ENCODE measurements at regions not wholly inside any gene's neighbourhood (a gene's known extent, or its start where the extent isn't known, plus 50 kb on each side); places are given as distances from the start of the nearest gene placed in this dataset.

DNA sequence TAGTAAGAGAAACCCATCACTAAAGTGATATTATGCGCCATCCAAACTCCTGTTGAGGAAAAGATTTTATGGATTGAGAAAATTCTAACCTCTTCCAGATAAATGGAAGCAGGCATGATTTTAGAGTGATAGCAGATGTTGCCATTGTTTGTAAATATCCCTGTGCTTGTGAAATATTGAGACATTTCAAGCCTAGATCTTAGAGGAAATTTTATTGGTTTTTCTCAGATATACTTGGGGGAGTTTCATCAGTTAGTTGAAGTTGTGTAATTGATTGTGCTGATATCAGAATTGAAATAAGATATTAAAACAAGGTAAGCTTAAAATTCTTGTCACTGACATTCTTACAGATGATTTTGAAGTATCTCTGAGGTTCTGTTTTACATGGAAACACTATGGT is 390.9 kb upstream of the FANCL start:
- TF ChIP-seq ZFP3 (CRISPR knock-in tag; IDR thresholded peaks at IDR 0.05): no peak
- TF ChIP-seq ZNF8 (CRISPR knock-in tag; IDR thresholded peaks at IDR 0.05): no peak
- TF ChIP-seq, protein P1, sequence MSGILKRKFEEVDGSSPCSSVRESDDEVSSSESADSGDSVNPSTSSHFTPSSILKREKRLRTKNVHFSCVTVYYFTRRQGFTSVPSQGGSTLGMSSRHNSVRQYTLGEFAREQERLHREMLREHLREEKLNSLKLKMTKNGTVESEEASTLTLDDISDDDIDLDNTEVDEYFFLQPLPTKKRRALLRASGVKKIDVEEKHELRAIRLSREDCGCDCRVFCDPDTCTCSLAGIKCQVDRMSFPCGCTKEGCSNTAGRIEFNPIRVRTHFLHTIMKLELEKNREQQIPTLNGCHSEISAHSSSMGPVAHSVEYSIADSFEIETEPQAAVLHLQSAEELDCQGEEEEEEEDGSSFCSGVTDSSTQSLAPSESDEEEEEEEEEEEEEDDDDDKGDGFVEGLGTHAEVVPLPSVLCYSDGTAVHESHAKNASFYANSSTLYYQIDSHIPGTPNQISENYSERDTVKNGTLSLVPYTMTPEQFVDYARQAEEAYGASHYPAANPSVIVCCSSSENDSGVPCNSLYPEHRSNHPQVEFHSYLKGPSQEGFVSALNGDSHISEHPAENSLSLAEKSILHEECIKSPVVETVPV (CRISPR knock-in tag; IDR thresholded peaks at IDR 0.05): no peak
- TF ChIP-seq OSR1 (CRISPR knock-in tag; IDR thresholded peaks at IDR 0.05): no peak
- TF ChIP-seq ZNF70 (CRISPR knock-in tag; IDR thresholded peaks at IDR 0.05): no peak
- TF ChIP-seq BACH2 (CRISPR knock-in tag; IDR thresholded peaks at IDR 0.05; ENCODE audit: borderline replicate concordance): no peak
